Stimulated activated naive B cell treated with anti-CD40 and anti-IgM and Interleukin-4, amounts not matched to agents 10 μg/mL and 1 μg/mL and 100 μg/mL, for 72 hours (primary cell): ENCODE measurements at regions not wholly inside any gene's neighbourhood (a gene's known extent, or its start where the extent isn't known, plus 50 kb on each side); places are given as distances from the start of the nearest gene placed in this dataset.
A peak's percentile ranks its signal among the peaks of the same experiment; 100 is the strongest.

ENCODE experiments used
- ATAC-seq, 2 donors: fragments of 150-1000 bp; cut with Tn5 transposase; replicated peaks; 2 replicates each; pipeline ENCODE4 v1.10.0; 2021; ENCODE audit warnings: moderate library complexity in 1 of 2
- DNase-seq: peaks from one replicate; pipeline ENCODE4 v3.0.0; 2021
- H3K27ac Mint-ChIP-seq: one replicate; pipeline ENCODE4 v1.8.0; 2022; ENCODE audit warnings: mild to moderate bottlenecking, mixed read lengths
- H3K27me3 Mint-ChIP-seq, 2 donors: one replicate each; pipeline ENCODE4 v1.8.0; 2022; ENCODE audit warnings: mixed read lengths in 2 of 2
- H3K36me3 Mint-ChIP-seq, 2 donors: one replicate each; pipeline ENCODE4 v1.8.0; 2022; ENCODE audit warnings: mixed read lengths in 2 of 2, mild to moderate bottlenecking in 1 of 2
- H3K4me1 Mint-ChIP-seq, 2 donors: one replicate each; pipeline ENCODE4 v1.8.0; 2022; ENCODE audit warnings: mixed read lengths in 2 of 2, mild to moderate bottlenecking in 1 of 2
- H3K4me3 Mint-ChIP-seq, 2 donors: one replicate each; pipeline ENCODE4 v1.8.0; 2022; ENCODE audit warnings: mild to moderate bottlenecking in 2 of 2, mixed read lengths in 2 of 2, moderate library complexity in 1 of 2
- H3K9me3 Mint-ChIP-seq, 2 donors: one replicate each; pipeline ENCODE4 v1.8.0; 2022; ENCODE audit warnings: mixed read lengths in 2 of 2, mild to moderate bottlenecking in 1 of 2

DNA sequence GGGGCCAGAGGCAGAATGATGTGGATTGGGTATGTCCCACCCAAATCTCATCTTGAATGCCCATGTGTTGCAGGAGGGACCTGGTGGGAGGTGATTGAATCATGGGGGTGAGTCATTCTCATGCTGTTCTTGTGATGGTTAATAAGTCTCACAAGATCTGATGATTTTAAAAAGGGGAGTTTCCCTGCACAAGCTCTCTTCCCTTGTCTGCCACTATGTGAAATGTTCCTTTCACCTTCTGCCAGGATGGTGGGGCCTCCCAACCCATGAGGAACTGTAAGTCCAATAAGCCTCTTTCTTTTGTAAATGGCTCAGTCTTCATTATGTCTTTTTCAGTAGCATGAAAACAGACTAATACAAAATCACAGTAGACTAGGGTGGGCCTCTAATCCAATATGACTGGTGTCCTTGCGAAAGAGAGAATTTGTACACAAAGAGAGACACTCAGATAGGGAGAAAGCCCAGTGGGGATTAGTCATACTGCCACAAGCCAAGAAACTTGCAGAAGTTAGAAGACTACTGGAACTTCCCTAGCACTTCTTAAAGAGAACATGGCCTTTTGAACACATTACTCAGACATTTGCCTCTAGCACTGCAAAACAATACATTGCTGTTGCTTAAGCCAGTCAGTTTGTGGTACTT, 68.4 kb downstream of the ANXA1 start:
- Mint-ChIP-seq H3K4me1 (peaks cover 0 to 4% of the 10 kb centered on the region in 2 donors), H3K27me3 (peaks cover 20 to 25% of the 10 kb centered on the region in 2 donors), H3K4me3 (no peak overlapping the region), H3K27ac (peak overlapping the region; percentile 27), H3K9me3 (peaks cover 2 to 3% of the 10 kb centered on the region in 2 donors), H3K36me3 (no peaks in the 10 kb centered on the region)
- DNase-seq (peak; percentile 17), ATAC-seq (peak; percentile 91 to 96)

DNA sequence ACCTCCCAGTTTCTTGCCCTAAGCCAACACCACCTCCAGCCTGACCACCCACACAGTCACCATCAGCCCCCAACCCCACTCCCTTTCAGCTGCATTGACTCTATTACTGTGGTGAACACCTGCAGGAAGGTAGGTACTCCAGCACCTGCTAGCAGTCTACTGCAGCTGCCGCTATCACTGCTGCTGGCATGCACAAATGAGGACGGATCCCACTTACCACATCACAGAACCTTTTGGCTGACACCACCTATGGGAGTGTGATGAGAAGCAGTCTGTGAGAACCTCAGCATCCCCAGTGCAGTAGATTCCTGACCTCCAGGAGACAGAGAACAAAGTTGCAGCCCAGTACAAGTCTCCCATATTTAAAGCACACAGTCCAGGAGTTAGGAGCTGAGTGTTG, 71.9 kb downstream of the ANXA1 start:
- Mint-ChIP-seq H3K9me3 (peaks cover 2 to 5% of the 10 kb centered on the region in 2 donors), H3K36me3 (no peaks in the 10 kb centered on the region), H3K4me3 (no peak overlapping the region), H3K27ac (no peak overlapping the region), H3K4me1 (peaks cover 0 to 4% of the 10 kb centered on the region in 2 donors), H3K27me3 (peaks cover 13 to 14% of the 10 kb centered on the region in 2 donors)
- DNase-seq (no peak), ATAC-seq (no peak)

DNA sequence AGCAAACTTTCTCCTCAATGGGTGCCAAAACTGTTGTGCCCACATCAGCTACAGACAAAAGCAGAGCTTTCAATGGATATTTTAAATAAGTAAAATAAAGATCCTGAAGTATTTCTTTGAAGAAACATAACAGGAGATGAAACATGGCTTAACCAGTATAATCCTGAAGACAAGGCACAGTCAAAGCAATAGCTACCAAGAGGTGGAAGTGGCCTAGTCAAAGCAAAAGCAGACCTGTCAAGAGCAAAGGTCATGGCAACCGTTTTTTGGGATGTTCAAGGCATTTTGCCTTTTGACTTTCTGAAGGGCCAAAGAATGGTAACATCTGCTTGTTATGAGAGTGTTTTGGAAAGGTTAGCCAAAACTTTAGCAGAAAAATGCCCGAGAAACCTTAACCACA, 77.9 kb downstream of the ANXA1 start:
- Mint-ChIP-seq H3K4me1 (no peaks in the 10 kb centered on the region), H3K36me3 (no peaks in the 10 kb centered on the region), H3K27ac (no peak overlapping the region), H3K4me3 (no peak overlapping the region), H3K27me3 (no peaks in the 10 kb centered on the region), H3K9me3 (peaks cover 2 to 9% of the 10 kb centered on the region in 2 donors)
- ATAC-seq (no peak), DNase-seq (no peak)

DNA sequence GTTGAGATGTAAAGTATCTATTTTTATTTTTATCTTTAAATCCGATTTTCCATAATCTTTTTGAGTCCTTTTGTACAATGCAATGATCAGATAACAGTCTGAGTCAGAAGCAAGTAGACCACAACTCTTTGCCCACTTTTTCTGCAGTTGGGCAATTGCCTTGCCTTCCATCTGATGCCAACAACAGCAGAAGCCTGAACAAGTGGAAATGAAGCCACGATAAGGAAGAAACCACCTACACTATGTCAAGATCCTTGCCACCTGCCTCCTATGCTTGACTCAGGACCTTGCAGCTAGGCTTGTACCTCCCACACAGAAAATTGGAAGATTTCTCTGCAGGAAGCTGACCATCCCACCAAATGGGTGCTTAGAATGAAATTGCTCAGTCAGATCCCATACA, 78.6 kb downstream of the ANXA1 start:
- no peaks in the 10 kb centered on the region for H3K27me3 Mint-ChIP-seq
- peaks cover 2 to 4% of the 10 kb centered on the region in 2 donors for H3K9me3 Mint-ChIP-seq
- H3K4me3 Mint-ChIP-seq, result no peak overlapping the region
- ATAC-seq (no peak), DNase-seq (no peak)
- H3K4me1 Mint-ChIP-seq, result no peaks in the 10 kb centered on the region
- H3K27ac Mint-ChIP-seq, result no peak overlapping the region
- no peaks in the 10 kb centered on the region for H3K36me3 Mint-ChIP-seq

DNA sequence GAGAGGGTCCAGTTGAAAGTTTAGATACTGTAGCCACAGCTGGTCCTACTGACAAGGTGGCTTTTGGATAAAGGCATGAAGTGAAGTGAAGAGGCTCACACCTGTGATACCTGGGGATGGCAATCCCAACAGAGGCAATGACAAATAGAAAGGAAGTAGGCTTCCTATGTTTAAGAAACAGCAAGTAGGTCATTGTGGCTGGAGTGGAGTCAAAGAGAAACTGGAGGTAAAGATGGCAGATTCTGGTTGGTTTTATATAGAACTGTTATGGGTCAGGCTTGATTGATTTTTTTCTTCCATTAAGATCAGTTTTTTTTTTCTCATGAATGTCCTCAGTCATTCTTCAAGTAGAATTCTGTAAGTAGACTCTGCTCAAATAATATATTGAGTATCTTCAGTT, 79.5 kb downstream of the ANXA1 start:
- Mint-ChIP-seq H3K27ac (no peak overlapping the region), H3K27me3 (no peaks in the 10 kb centered on the region), H3K9me3 (peaks cover 2 to 3% of the 10 kb centered on the region in 2 donors), H3K36me3 (no peaks in the 10 kb centered on the region), H3K4me1 (no peaks in the 10 kb centered on the region), H3K4me3 (no peak overlapping the region)
- no peak for DNase-seq
- no peak for ATAC-seq

DNA sequence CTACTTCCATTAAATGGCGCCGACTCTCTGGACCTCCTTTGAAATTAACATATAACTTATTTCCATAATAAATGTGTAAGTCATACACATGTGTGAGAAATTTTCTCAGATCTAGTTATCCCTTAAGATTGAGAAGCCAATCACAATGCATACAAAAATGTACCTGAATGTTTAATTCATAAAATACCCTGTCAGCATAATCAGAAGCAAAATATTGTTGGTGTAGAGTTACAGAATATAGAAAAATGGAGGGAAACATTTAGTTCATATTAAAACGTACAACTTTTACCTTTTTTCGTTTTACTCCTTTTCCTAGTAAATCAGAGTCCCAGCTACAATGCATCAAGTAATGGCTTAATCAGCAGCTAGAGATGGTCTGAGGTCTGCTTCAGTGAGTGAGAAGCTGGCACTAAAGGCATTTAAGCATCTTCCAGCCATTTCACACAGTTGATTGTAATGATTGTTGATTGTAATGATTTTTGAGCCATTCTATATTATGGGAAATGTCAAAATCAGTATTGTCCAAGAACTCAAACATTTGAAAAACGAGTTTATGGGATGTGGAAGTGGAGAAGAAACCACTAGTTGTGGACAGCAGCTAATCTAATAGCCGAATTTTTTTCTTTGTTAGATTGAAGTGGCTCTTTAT, 81.8 kb downstream of the ANXA1 start:
- Mint-ChIP-seq H3K36me3 (no peaks in the 10 kb centered on the region), H3K27me3 (no peaks in the 10 kb centered on the region), H3K4me1 (no peaks in the 10 kb centered on the region), H3K9me3 (peaks cover 2 to 3% of the 10 kb centered on the region in 2 donors), H3K4me3 (no peak overlapping the region), H3K27ac (no peak overlapping the region)
- ATAC-seq, result no peak
- DNase-seq, result no peak

DNA sequence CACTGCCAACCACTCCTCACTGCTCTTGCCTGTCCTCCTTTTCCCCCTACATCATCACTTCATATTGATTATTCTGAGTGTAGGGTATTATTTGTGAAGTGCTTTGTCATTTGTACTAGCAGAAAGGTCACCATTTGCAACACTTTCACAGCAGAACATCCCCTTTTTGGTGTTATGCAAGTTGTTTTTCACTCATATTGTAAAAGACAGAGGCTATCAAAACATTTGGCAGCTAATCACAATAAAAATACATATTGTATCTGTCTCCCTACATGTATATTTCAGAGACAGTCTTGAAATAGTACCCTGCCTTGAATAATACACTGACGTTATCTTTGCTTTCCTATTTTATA, 82.3 kb downstream of the ANXA1 start:
- H3K4me1 Mint-ChIP-seq, result no peaks in the 10 kb centered on the region
- DNase-seq, result no peak
- no peak overlapping the region for H3K4me3 Mint-ChIP-seq
- no peak overlapping the region for H3K27ac Mint-ChIP-seq
- no peaks in the 10 kb centered on the region for H3K27me3 Mint-ChIP-seq
- H3K9me3 Mint-ChIP-seq, result peaks cover 2 to 3% of the 10 kb centered on the region in 2 donors
- ATAC-seq, result no peak
- H3K36me3 Mint-ChIP-seq, result no peaks in the 10 kb centered on the region

DNA sequence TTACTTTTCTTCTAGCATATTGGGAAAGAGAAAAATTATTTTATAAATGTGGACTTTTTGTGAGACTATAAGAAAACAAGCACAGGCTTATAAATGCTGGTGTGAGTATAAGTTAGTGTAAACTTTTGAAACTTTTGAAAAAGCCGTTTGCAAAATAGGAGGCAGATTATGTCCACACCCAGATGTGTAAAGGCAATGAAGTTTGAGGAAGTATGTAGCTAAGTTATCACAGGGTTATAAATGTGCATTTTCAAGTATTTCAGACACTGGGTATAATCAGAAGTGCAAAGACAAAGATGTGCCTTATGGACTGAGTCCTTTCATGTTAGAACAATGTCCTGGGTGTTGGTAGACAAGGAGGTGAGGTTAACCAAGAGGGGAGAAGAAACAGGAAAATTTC, 85.5 kb downstream of the ANXA1 start:
- H3K4me3 Mint-ChIP-seq, result no peak overlapping the region
- DNase-seq, result no peak
- H3K27me3 Mint-ChIP-seq, result no peaks in the 10 kb centered on the region
- no peak overlapping the region for H3K27ac Mint-ChIP-seq
- no peaks in the 10 kb centered on the region for H3K9me3 Mint-ChIP-seq
- no peaks in the 10 kb centered on the region for H3K4me1 Mint-ChIP-seq
- ATAC-seq, result no peak
- no peaks in the 10 kb centered on the region for H3K36me3 Mint-ChIP-seq

DNA sequence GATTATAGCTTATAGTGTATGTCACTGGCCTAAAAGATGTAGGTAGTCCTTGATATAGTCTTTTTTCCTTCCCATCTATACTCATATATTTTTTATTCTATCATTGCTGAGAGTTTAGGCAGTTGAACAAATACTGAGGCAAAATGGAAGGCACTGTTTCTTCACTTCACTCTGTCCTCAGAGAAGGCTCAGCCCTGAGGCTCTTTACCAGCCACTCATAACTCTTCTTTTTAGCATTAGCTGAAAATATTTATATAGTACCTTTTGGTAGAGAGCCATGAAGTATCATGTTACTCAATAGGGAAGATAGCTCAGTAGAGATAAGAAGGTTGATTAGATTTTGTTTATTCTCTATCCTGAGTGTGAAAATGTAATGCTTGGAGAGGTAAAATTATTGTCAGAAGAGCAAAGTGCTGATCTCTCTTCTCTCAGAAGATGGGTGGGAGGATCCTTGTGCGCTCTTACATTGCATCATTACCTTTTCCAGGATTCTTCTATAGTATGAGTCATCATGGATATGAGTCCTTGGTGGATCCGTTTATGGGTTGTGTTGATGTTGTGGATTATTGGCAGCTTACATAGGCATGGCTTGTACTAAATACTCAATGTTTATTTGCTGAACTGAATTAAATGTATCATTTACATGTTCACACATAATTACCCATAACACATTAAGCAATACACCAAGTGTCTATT, 88.1 kb downstream of the ANXA1 start:
- DNase-seq, result no peak
- Mint-ChIP-seq H3K36me3 (no peaks in the 10 kb centered on the region), H3K9me3 (no peaks in the 10 kb centered on the region), H3K27me3 (peaks cover 0 to 4% of the 10 kb centered on the region in 2 donors), H3K4me3 (no peak overlapping the region), H3K27ac (no peak overlapping the region), H3K4me1 (no peaks in the 10 kb centered on the region)
- no peak for ATAC-seq

DNA sequence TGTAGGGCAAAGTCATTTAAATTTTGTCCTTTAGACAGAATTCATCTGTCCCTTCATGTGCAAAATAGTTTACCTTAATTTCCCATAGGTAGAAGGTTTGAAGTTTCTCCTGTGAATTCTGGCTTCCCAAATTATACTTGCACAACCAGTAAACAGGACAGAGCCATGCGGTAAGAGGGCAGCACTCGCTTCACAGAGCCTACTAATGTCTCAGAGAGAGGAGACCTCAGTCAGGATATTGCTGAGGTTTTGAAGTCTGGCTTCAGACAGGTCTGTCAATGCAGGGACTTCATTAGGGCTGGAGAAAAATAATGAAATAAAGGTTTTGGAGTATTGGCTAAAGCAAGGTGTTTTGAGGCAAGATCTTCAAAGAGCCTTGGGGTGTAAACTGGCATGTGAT, 91.4 kb downstream of the ANXA1 start:
- H3K27me3 Mint-ChIP-seq, result peaks cover 0 to 9% of the 10 kb centered on the region in 2 donors
- no peak overlapping the region for H3K4me3 Mint-ChIP-seq
- H3K27ac Mint-ChIP-seq, result no peak overlapping the region
- no peaks in the 10 kb centered on the region for H3K4me1 Mint-ChIP-seq
- ATAC-seq (no peak), DNase-seq (no peak)
- H3K9me3 Mint-ChIP-seq, result no peaks in the 10 kb centered on the region
- no peaks in the 10 kb centered on the region for H3K36me3 Mint-ChIP-seq

DNA sequence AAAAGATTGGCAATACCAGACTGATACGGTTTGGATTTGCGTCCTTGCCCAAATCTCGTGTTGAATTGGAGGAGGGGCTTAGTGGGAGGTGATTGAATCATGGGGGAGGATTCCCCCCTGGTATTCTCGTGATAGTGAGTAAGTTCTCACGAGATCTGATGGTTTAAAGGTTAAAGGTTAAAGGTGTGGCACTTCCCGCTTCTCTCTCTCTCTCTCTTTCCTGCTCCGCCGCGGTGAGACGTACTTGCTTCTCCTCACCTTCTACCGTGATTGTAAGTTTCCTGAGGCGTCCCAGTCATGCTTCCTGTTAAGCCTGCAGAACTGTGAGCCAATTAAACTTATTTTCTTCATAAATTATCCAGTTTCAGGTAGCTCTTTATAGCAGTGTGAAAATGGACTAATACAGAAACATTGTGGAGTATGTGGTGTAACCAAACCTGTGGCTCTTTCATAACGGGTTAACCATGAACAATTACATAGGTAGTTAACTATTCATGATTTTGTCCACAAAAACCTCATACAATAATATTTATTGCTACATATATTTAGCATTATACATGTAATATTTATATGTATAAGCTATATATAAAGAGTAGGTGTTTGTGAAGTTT, 107.5 kb downstream of the ANXA1 start:
- ATAC-seq (no peak), DNase-seq (no peak)
- Mint-ChIP-seq H3K27me3 (no peaks in the 10 kb centered on the region), H3K36me3 (no peaks in the 10 kb centered on the region), H3K4me3 (no peak overlapping the region), H3K4me1 (no peaks in the 10 kb centered on the region), H3K27ac (no peak overlapping the region), H3K9me3 (peaks cover 3 to 5% of the 10 kb centered on the region in 2 donors)

DNA sequence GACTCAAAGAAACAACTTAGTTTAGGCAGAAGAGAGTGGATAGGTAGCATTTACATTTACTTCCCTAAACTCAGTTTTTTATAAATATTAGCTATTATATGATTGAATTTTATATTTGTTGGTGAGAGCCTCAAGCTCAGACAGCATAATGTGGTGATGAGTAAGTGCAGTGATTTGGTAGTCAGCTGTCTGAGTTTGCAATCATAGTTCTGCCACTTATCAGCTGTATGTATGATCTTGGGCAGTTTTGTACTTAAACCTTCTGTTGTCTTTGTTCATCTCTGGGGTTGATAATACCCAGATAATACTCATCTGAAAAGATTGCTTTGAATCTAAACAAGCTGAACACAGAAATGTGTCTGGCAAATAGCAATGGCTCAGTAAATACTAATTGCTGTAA, 108.8 kb downstream of the ANXA1 start:
- Mint-ChIP-seq H3K27me3 (no peaks in the 10 kb centered on the region), H3K4me3 (no peak overlapping the region), H3K9me3 (peaks cover 3 to 4% of the 10 kb centered on the region in 2 donors), H3K27ac (no peak overlapping the region), H3K4me1 (no peaks in the 10 kb centered on the region), H3K36me3 (no peaks in the 10 kb centered on the region)
- DNase-seq (no peak), ATAC-seq (no peak)

DNA sequence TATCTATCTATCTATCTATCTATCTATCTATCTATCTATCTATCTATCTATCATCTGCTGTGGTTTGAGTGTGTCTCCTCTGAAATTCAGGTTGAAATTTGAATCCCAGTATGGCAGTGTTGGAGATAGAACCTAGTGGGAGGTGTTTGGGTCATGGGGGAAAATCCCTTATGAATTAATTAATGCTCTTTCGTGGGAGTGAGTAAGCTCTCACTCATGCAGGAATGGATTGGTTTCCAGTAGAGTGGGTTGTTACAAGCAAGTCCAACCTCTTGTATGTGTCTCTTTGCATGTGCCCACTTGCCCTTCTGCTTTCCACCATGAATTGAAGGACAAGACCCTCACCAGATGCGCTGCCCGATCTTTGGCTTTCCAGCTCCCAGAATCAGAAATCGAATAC, 113.0 kb downstream of the ANXA1 start:
- no peak overlapping the region for H3K4me3 Mint-ChIP-seq
- H3K27ac Mint-ChIP-seq, result no peak overlapping the region
- DNase-seq (no peak), ATAC-seq (no peak)
- no peaks in the 10 kb centered on the region for H3K27me3 Mint-ChIP-seq
- no peaks in the 10 kb centered on the region for H3K9me3 Mint-ChIP-seq
- no peaks in the 10 kb centered on the region for H3K4me1 Mint-ChIP-seq
- no peaks in the 10 kb centered on the region for H3K36me3 Mint-ChIP-seq

DNA sequence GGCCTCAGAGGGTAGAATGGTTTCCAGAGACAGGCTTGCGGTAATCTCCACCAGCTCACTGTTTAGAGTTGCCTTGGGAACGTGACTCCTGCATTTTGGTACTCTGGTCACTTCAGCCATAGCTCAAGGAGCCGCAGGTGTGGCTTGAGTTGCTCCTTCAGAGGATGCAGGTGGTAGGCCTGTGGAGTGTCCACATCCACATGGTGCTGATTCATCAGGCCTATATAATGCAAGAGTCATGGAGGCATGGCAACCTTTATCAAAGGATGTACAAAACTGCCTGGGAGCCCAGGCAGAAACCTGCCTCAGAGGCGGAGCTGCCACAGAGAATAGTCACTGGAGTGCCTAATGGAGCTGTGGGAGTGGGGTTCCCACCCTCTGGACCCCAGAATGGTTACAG, 114.2 kb downstream of the ANXA1 start:
- no peaks in the 10 kb centered on the region for H3K36me3 Mint-ChIP-seq
- DNase-seq (no peak), ATAC-seq (no peak)
- H3K27me3 Mint-ChIP-seq, result no peaks in the 10 kb centered on the region
- H3K4me1 Mint-ChIP-seq, result no peaks in the 10 kb centered on the region
- no peak overlapping the region for H3K27ac Mint-ChIP-seq
- no peaks in the 10 kb centered on the region for H3K9me3 Mint-ChIP-seq
- H3K4me3 Mint-ChIP-seq, result no peak overlapping the region
